Pancreas (tissue), 10 donors: ENCODE measurements at regions not wholly inside any gene's neighbourhood (a gene's known extent, or its start where the extent isn't known, plus 50 kb on each side); places are given as distances from the start of the nearest gene placed in this dataset.

ENCODE experiments used
- ATAC-seq, 4 donors: fragments of 200-7000 bp; cut with Tn5 transposase; one replicate each; pipeline versions ENCODE4 v1.8.0 to v1.9.1; 2020; ENCODE audit warnings: mild to moderate bottlenecking in 4 of 4, moderate library complexity in 4 of 4
- DNase-seq, 6 donors: peaks; one replicate each; pipeline ENCODE4 v3.0.0-alpha.2; 2020
- FAIRE-seq: peaks from 2 replicates; lab custom pipeline; 2012; peaks lifted over from hg19 to GRCh38; lab: Jason Lieb, UNC
- H3K27ac ChIP-seq, 4 donors: fragments of 200-600 bp; sonication (generic); 1 replicate in 3 of 4; 2 replicates in 1 of 4; pipeline versions ENCODE4 v1.5.0 to v1.8.0; 2020
- H3K27me3 ChIP-seq, 4 donors: fragments of 200-600 bp; one replicate each; pipeline ENCODE4 v1.8.0; 2021
- H3K36me3 ChIP-seq, 3 donors: fragments of 200-600 bp; sonication (generic) in 1 of 3; one replicate each; pipeline versions ENCODE4 v1.5.0 to v1.8.0; 2020 to 2021
- H3K4me1 ChIP-seq, 3 donors: fragments of 200-600 bp; one replicate each; pipeline ENCODE4 v1.8.0; 2021
- H3K4me3 ChIP-seq, 4 donors: fragments of 200-600 bp; sonication (generic) in 2 of 4; one replicate each; pipeline versions ENCODE4 v1.5.0 to v1.8.0; 2020 to 2021
- H3K9me3 ChIP-seq, 4 donors: fragments of 200-600 bp; one replicate each; pipeline ENCODE4 v1.8.0; 2021
- WGBS, 2 donors: extraction: QIAGEN DNeasy Blood & Tissue Kit; methylation state at CpG; one replicate each; pipeline ENCODE4 v1.1.7; 2013; 5-methylcytosine and 5-hydroxymethylcytosine counted together
- intact Hi-C, 3 donors: fragments of 100-400 bp; cut with DNase I; formaldehyde crosslinking; loops; one replicate each; pipeline versions ENCODE4 v1.11.1 to v1.14.2; 2022
- TF ChIP-seq, protein P1 (sequence below), 4 donors: fragments of 200-600 bp; sonication (generic) in 3 of 4; IDR thresholded peaks; one replicate each; pipeline versions ENCODE4 v1.5.0 to v1.8.0; 2021; ENCODE audit warnings: antibody characterized with exemption in 4 of 4
- donor health status: healthy with polysubstance abuse.
- donor health status: DM: no; HTN: no; CAD: no; lungs with moderate emphysema.
- donor health status: DM: no; HTN: no; CAD: no.
- donor health status: control.
- donor health status: control.
- donor health status: Bipolar disorder and iron deficiency.
- donor health status: DM: yes; HTN: yes; CAD: no.
- donor health status: DM: no; HTN: no; CAD: no.
- donor health status: DM: no; HTN: no; CAD: no.
- donor health status: DM: yes; HTN: yes; CAD: no.

DNA sequence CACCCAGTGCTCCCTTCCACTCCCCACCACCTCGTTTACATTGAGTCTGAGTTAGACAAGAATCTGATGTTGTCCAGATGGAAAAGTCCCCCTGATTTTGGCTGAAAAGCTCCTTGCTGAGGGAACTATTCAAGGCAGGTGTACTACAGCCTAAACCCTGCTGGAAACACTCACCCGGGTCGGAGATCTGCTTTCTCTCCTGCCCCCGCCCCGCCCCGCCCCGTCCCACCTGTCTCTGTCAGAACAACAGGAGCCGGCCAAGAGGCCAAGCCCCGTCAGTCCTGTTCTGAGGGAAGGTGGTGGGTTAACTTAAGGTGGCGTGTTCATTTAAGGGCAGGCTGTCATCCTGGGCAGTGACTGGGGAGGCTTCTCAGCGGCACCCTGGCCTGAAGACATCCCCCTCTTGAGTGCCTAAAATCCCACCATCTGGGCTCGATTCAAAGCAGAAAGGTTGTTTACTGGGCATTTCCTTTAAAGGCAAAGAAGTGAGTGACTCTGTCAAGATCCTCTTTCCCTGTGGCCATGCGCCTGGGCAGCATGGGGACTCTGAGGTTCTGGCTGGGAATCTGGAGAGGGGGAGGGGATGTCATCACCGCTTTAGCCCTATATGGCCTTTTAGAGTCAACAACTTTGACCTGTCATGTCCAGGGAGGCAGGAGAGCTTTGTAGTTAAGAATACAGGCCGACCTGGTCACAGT is 71.1 kb upstream of the NEURL1B start:
- FAIRE-seq: no peak
- Histone ChIP-seq H3K27me3 (no peaks in the 10 kb centered on the region), H3K4me3 (no peak overlapping the region), H3K4me1 (no peaks in the 10 kb centered on the region), H3K27ac (no peak overlapping the region), H3K9me3 (no peaks in the 10 kb centered on the region), H3K36me3 (no peaks in the 10 kb centered on the region)
- TF ChIP-seq, protein P1, sequence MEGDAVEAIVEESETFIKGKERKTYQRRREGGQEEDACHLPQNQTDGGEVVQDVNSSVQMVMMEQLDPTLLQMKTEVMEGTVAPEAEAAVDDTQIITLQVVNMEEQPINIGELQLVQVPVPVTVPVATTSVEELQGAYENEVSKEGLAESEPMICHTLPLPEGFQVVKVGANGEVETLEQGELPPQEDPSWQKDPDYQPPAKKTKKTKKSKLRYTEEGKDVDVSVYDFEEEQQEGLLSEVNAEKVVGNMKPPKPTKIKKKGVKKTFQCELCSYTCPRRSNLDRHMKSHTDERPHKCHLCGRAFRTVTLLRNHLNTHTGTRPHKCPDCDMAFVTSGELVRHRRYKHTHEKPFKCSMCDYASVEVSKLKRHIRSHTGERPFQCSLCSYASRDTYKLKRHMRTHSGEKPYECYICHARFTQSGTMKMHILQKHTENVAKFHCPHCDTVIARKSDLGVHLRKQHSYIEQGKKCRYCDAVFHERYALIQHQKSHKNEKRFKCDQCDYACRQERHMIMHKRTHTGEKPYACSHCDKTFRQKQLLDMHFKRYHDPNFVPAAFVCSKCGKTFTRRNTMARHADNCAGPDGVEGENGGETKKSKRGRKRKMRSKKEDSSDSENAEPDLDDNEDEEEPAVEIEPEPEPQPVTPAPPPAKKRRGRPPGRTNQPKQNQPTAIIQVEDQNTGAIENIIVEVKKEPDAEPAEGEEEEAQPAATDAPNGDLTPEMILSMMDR (IDR thresholded peaks at IDR 0.05): no peak
- WGBS, 2 donors: 29 to 41% methylated on average over 15 of the region's 15 CpGs
- DNase-seq: no peak
- intact Hi-C loops: no loop called here
- ATAC-seq: peak in 3 of 4 donors; percentile 42 to 53 (median 49)

DNA sequence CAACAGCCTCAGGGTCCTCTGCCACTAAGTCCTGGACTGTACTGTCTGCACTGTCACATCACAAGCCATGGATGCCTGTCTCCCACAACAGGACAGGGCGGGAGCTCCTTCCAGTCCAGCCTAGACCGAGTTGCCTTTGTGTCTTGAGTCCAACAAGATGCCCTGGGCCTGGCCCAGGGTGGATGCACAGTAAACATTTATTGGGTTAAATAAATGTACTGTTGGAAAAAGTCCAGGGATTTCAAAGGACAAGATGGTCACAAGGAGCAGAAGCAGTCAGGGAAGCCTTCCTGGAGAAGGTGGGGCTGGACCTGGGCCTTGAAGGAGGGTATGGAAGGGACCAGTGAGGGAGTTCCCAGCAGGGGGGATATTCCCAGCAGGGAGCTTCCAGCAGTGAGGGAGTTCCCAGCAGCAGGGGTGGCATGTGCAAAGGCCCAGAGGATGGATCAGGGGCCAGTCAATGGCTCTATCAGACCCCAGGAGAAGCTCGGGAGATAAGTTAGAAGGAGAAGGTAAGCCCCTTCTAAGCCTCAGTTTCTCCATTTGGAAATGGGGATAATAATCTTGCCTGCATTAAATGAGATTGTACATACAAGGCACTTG is 72.7 kb upstream of the NEURL1B start:
- WGBS, 2 donors: 82 to 89% methylated on average over 3 of the region's 3 CpGs
- Histone ChIP-seq H3K36me3 (no peaks in the 10 kb centered on the region), H3K27ac (no peak overlapping the region), H3K27me3 (no peaks in the 10 kb centered on the region), H3K4me1 (peaks cover 5 to 12% (median 10%) of the 10 kb centered on the region in 3 donors), H3K9me3 (no peaks in the 10 kb centered on the region), H3K4me3 (no peak overlapping the region)
- TF ChIP-seq, protein P1 (IDR thresholded peaks at IDR 0.05): no peak
- ATAC-seq: no peak
- FAIRE-seq: no peak
- no peak for DNase-seq
- intact Hi-C loops: no loop called here

GRCh38 chr5:172567843-172568242 is 73.2 kb upstream of the NEURL1B start:
- H3K4me1 ChIP-seq: peaks cover 5 to 12% (median 10%) of the 10 kb centered on the region in 3 donors
- FAIRE-seq (no peak), ATAC-seq (no peak), DNase-seq (no peak)
- intact Hi-C loops: no loop called here
- no peaks in the 10 kb centered on the region for H3K36me3 ChIP-seq
- WGBS, 2 donors: 94 to 96% methylated on average over 6 of the region's 6 CpGs
- H3K27me3 ChIP-seq: no peaks in the 10 kb centered on the region
- H3K9me3 ChIP-seq: no peaks in the 10 kb centered on the region
- H3K27ac ChIP-seq: no peak overlapping the region
- TF ChIP-seq, protein P1 (IDR thresholded peaks at IDR 0.05): no peak
- no peak overlapping the region for H3K4me3 ChIP-seq

GRCh38 chr5:172567294-172567693 is 73.8 kb upstream of the NEURL1B start:
- H3K27ac ChIP-seq: no peak overlapping the region
- intact Hi-C loops: no loop called here
- TF ChIP-seq, protein P1 (IDR thresholded peaks at IDR 0.05): no peak
- no peak overlapping the region for H3K4me3 ChIP-seq
- H3K27me3 ChIP-seq: no peaks in the 10 kb centered on the region
- WGBS, 2 donors: 94% methylated on average over 7 of the region's 7 CpGs
- no peak for FAIRE-seq
- no peaks in the 10 kb centered on the region for H3K9me3 ChIP-seq
- DNase-seq: no peak
- no peaks in the 10 kb centered on the region for H3K36me3 ChIP-seq
- ATAC-seq: no peak
- H3K4me1 ChIP-seq: peaks cover 5 to 12% (median 10%) of the 10 kb centered on the region in 3 donors
